ENCODE measurements at regions not wholly inside any gene's neighbourhood (a gene's known extent, or its start where the extent isn't known, plus 50 kb on each side); places are given as distances from the start of the nearest gene placed in this dataset.

DNA sequence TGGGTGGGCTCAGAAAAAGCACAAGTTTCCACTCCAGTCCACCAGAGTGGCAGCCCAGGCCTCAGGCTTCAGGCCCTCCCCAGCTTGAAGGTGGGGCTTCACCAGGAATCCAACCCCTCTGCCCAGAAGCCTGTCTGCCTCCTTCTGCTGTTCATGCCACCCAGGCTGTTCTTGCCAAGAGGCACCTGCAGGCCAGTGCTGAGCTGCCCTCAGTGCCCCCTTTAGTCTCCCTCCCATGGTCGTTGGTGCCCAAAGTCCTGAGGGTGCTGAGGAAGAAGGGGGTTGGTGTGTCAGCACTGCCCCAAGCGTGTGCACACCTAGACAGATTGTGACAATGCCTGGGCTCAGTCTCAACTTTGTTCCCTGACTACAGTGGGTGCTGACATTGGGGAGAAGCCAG is 475.3 kb downstream of the EPHA5 start:
- ChIA-PET POLR2A (no interaction called here), CTCF (interaction anchor here (1.4 kb wide), 1 partner anchor 24 kb away, joined by 4 read pairs; no protein-coding TSS in a partner anchor)
- Histone ChIP-seq H3K27me3 (replicated peaks in 2 of 5; ENCODE audit: control insufficient read depth in 4 of 5, insufficient read depth in 5 of 5, low read length in 4 of 5) (no peaks in the 10 kb centered on the region), H3K4me3 (ENCODE audit: control insufficient read depth in 1 of 7, extremely low read depth in 1 of 7, insufficient read depth in 4 of 7, low read depth in 2 of 7, low read length in 6 of 7) (no peak overlapping the region), H3K4me1 (ENCODE audit: control extremely low read depth in 1 of 4, control insufficient read depth in 4 of 4, insufficient read depth in 4 of 4, low read length in 3 of 4) (no peaks in the 10 kb centered on the region), H3K36me3 (ENCODE audit: control insufficient read depth in 4 of 4, insufficient read depth in 4 of 4, low read length in 3 of 4) (no peaks in the 10 kb centered on the region), H3K27ac (ENCODE audit: insufficient read depth in 1 of 2, low read depth in 1 of 2, low read length in 2 of 2, poor library complexity in 1 of 2, severe bottlenecking in 2 of 2) (no peak overlapping the region), H3K9me3 (ENCODE audit: control extremely low read depth in 1 of 5, control insufficient read depth in 4 of 5, insufficient read depth in 2 of 5, low read depth in 1 of 5, low read length in 4 of 5) (no peaks in the 10 kb centered on the region)
- 94% methylated on average over 2 of the region's 2 CpGs for WGBS (ENCODE audit: insufficient coverage)
- no peak for DNase-seq

- ChIA-PET CTCF (interaction anchor here (1.4 kb wide), 1 partner anchor 23 kb away, joined by 4 read pairs; no protein-coding TSS in a partner anchor), POLR2A (no interaction called here)
- Histone ChIP-seq H3K4me3 (ENCODE audit: control insufficient read depth in 1 of 7, extremely low read depth in 1 of 7, insufficient read depth in 4 of 7, low read depth in 2 of 7, low read length in 6 of 7) (no peak overlapping the region), H3K36me3 (ENCODE audit: control insufficient read depth in 4 of 4, insufficient read depth in 4 of 4, low read length in 3 of 4) (no peaks in the 10 kb centered on the region), H3K27ac (ENCODE audit: insufficient read depth in 1 of 2, low read depth in 1 of 2, low read length in 2 of 2, poor library complexity in 1 of 2, severe bottlenecking in 2 of 2) (no peak overlapping the region), H3K4me1 (ENCODE audit: control extremely low read depth in 1 of 4, control insufficient read depth in 4 of 4, insufficient read depth in 4 of 4, low read length in 3 of 4) (no peaks in the 10 kb centered on the region), H3K27me3 (replicated peaks in 2 of 5; ENCODE audit: control insufficient read depth in 4 of 5, insufficient read depth in 5 of 5, low read length in 4 of 5) (no peaks in the 10 kb centered on the region), H3K9me3 (ENCODE audit: control extremely low read depth in 1 of 5, control insufficient read depth in 4 of 5, insufficient read depth in 2 of 5, low read depth in 1 of 5, low read length in 4 of 5) (no peaks in the 10 kb centered on the region)
- DNase-seq: no peak
- 95% methylated on average over 7 of the region's 7 CpGs for WGBS (ENCODE audit: insufficient coverage)
These were observed 476.3 kb downstream of the EPHA5 start for GRCh38 chr4:65193985-65194384.

- H3K9me3 ChIP-seq (ENCODE audit: control extremely low read depth in 1 of 5, control insufficient read depth in 4 of 5, insufficient read depth in 2 of 5, low read depth in 1 of 5, low read length in 4 of 5): no peaks in the 10 kb centered on the region
- no peaks in the 10 kb centered on the region for H3K4me1 ChIP-seq (ENCODE audit: control extremely low read depth in 1 of 4, control insufficient read depth in 4 of 4, insufficient read depth in 4 of 4, low read length in 3 of 4)
- H3K4me3 ChIP-seq (ENCODE audit: control insufficient read depth in 1 of 7, extremely low read depth in 1 of 7, insufficient read depth in 4 of 7, low read depth in 2 of 7, low read length in 6 of 7): no peak overlapping the region
- CTCF ChIA-PET: no interaction called here
- no peaks in the 10 kb centered on the region for H3K36me3 ChIP-seq (ENCODE audit: control insufficient read depth in 4 of 4, insufficient read depth in 4 of 4, low read length in 3 of 4)
- no peaks in the 10 kb centered on the region for H3K27me3 ChIP-seq (replicated peaks in 2 of 5; ENCODE audit: control insufficient read depth in 4 of 5, insufficient read depth in 5 of 5, low read length in 4 of 5)
- POLR2A ChIA-PET: no interaction called here
- WGBS (ENCODE audit: insufficient coverage): no CpG with 5 or more reads among the region's 2 CpGs
- no peak overlapping the region for H3K27ac ChIP-seq (ENCODE audit: insufficient read depth in 1 of 2, low read depth in 1 of 2, low read length in 2 of 2, poor library complexity in 1 of 2, severe bottlenecking in 2 of 2)
- DNase-seq: no peak
These were observed 479.5 kb downstream of the EPHA5 start for GRCh38 chr4:65190780-65191179.

DNA sequence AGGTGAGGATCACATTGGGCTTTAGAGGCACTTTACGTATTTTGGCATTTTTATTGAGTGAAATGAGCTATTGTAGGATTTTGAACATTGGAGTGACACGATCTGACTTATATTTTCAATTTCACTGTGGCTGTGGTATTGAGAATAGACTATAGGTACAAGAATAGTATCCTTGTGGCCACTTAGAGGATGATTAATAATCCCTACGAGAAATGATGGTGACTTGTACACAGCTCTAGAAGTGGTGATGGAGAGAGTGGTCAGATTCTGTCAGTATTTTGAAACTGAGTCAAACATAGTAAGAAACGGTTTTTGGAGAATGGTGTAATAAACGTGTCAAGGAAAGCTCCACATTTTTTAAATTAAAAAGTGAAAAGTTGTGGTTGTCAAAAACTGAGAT is 494.7 kb downstream of the EPHA5 start:
- Histone ChIP-seq H3K4me1 (ENCODE audit: control extremely low read depth in 1 of 4, control insufficient read depth in 4 of 4, insufficient read depth in 4 of 4, low read length in 3 of 4) (no peaks in the 10 kb centered on the region), H3K27me3 (replicated peaks in 2 of 5; ENCODE audit: control insufficient read depth in 4 of 5, insufficient read depth in 5 of 5, low read length in 4 of 5) (no peaks in the 10 kb centered on the region), H3K4me3 (ENCODE audit: control insufficient read depth in 1 of 7, extremely low read depth in 1 of 7, insufficient read depth in 4 of 7, low read depth in 2 of 7, low read length in 6 of 7) (no peak overlapping the region), H3K9me3 (ENCODE audit: control extremely low read depth in 1 of 5, control insufficient read depth in 4 of 5, insufficient read depth in 2 of 5, low read depth in 1 of 5, low read length in 4 of 5) (no peaks in the 10 kb centered on the region), H3K27ac (ENCODE audit: insufficient read depth in 1 of 2, low read depth in 1 of 2, low read length in 2 of 2, poor library complexity in 1 of 2, severe bottlenecking in 2 of 2) (no peak overlapping the region), H3K36me3 (ENCODE audit: control insufficient read depth in 4 of 4, insufficient read depth in 4 of 4, low read length in 3 of 4) (no peaks in the 10 kb centered on the region)
- DNase-seq: no peak
- ChIA-PET CTCF (no interaction called here), POLR2A (no interaction called here)
- 94% methylated on average over 5 of the region's 5 CpGs for WGBS (ENCODE audit: insufficient coverage)

- Histone ChIP-seq H3K4me1 (ENCODE audit: control extremely low read depth in 1 of 4, control insufficient read depth in 4 of 4, insufficient read depth in 4 of 4, low read length in 3 of 4) (no peaks in the 10 kb centered on the region), H3K27me3 (replicated peaks in 2 of 5; ENCODE audit: control insufficient read depth in 4 of 5, insufficient read depth in 5 of 5, low read length in 4 of 5) (no peaks in the 10 kb centered on the region), H3K4me3 (ENCODE audit: control insufficient read depth in 1 of 7, extremely low read depth in 1 of 7, insufficient read depth in 4 of 7, low read depth in 2 of 7, low read length in 6 of 7) (no peak overlapping the region), H3K9me3 (ENCODE audit: control extremely low read depth in 1 of 5, control insufficient read depth in 4 of 5, insufficient read depth in 2 of 5, low read depth in 1 of 5, low read length in 4 of 5) (no peaks in the 10 kb centered on the region), H3K27ac (ENCODE audit: insufficient read depth in 1 of 2, low read depth in 1 of 2, low read length in 2 of 2, poor library complexity in 1 of 2, severe bottlenecking in 2 of 2) (no peak overlapping the region), H3K36me3 (ENCODE audit: control insufficient read depth in 4 of 4, insufficient read depth in 4 of 4, low read length in 3 of 4) (no peaks in the 10 kb centered on the region)
- no peak for DNase-seq
- WGBS (ENCODE audit: insufficient coverage): 98% methylated on average over 6 of the region's 6 CpGs
- ChIA-PET CTCF (interaction anchor here (1.2 kb wide), 1 partner anchor 23 kb away, joined by 4 read pairs; no protein-coding TSS in a partner anchor), POLR2A (no interaction called here)
These were observed 499.3 kb downstream of the EPHA5 start for GRCh38 chr4:65170768-65171514.

- no peaks in the 10 kb centered on the region for H3K27me3 ChIP-seq (replicated peaks in 2 of 5; ENCODE audit: control insufficient read depth in 4 of 5, insufficient read depth in 5 of 5, low read length in 4 of 5)
- DNase-seq: no peak
- no peaks in the 10 kb centered on the region for H3K4me1 ChIP-seq (ENCODE audit: control extremely low read depth in 1 of 4, control insufficient read depth in 4 of 4, insufficient read depth in 4 of 4, low read length in 3 of 4)
- WGBS (ENCODE audit: insufficient coverage): 100% methylated on average over 1 of the region's 3 CpGs
- H3K4me3 ChIP-seq (ENCODE audit: control insufficient read depth in 1 of 7, extremely low read depth in 1 of 7, insufficient read depth in 4 of 7, low read depth in 2 of 7, low read length in 6 of 7): no peak overlapping the region
- no peaks in the 10 kb centered on the region for H3K9me3 ChIP-seq (ENCODE audit: control extremely low read depth in 1 of 5, control insufficient read depth in 4 of 5, insufficient read depth in 2 of 5, low read depth in 1 of 5, low read length in 4 of 5)
- no peaks in the 10 kb centered on the region for H3K36me3 ChIP-seq (ENCODE audit: control insufficient read depth in 4 of 4, insufficient read depth in 4 of 4, low read length in 3 of 4)
- H3K27ac ChIP-seq (ENCODE audit: insufficient read depth in 1 of 2, low read depth in 1 of 2, low read length in 2 of 2, poor library complexity in 1 of 2, severe bottlenecking in 2 of 2): no peak overlapping the region
- ChIA-PET POLR2A (no interaction called here), CTCF (no interaction called here)
These were observed 502.6 kb downstream of the EPHA5 start for GRCh38 chr4:65167719-65168118.

DNA sequence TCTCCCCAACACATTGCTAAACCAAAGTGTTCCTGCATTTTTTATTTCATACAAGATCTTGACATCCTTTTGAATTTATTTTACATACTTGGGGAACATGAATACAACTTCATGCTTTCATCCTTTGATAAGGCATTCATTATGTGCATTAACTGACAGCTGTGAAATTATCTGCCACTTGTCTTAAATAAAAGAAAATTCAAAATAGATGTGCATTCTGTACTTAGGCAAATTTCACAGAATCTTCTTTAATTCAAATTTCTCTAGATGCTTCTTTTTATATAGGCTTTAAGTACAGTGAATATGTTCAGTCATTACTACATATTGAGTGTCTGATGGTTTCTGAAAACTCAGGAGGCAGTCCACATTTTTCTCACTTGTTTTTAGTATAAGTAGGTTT is 518.1 kb downstream of the EPHA5 start:
- CTCF ChIA-PET: no interaction called here
- no peaks in the 10 kb centered on the region for H3K4me1 ChIP-seq (ENCODE audit: control extremely low read depth in 1 of 4, control insufficient read depth in 4 of 4, insufficient read depth in 4 of 4, low read length in 3 of 4)
- POLR2A ChIA-PET: no interaction called here

More for the DNA sequence above, 518.1 kb downstream of the EPHA5 start:
- Histone ChIP-seq H3K27ac (ENCODE audit: insufficient read depth in 1 of 2, low read depth in 1 of 2, low read length in 2 of 2, poor library complexity in 1 of 2, severe bottlenecking in 2 of 2) (no peak overlapping the region), H3K27me3 (replicated peaks in 2 of 5; ENCODE audit: control insufficient read depth in 4 of 5, insufficient read depth in 5 of 5, low read length in 4 of 5) (no peaks in the 10 kb centered on the region), H3K4me3 (ENCODE audit: control insufficient read depth in 1 of 7, extremely low read depth in 1 of 7, insufficient read depth in 4 of 7, low read depth in 2 of 7, low read length in 6 of 7) (no peak overlapping the region), H3K9me3 (ENCODE audit: control extremely low read depth in 1 of 5, control insufficient read depth in 4 of 5, insufficient read depth in 2 of 5, low read depth in 1 of 5, low read length in 4 of 5) (no peaks in the 10 kb centered on the region), H3K36me3 (ENCODE audit: control insufficient read depth in 4 of 4, insufficient read depth in 4 of 4, low read length in 3 of 4) (no peaks in the 10 kb centered on the region)
- no peak for DNase-seq

All from common myeloid progenitor, CD34-positive (primary cell).